NCI-H2081 (cell line): ENCODE measurements at regions not wholly inside any gene's neighbourhood (a gene's known extent, or its start where the extent isn't known, plus 50 kb on each side); places are given as distances from the start of the nearest gene placed in this dataset.

ENCODE experiments used
- DNase-seq, 2 experiments: peaks; one replicate each; lab custom pipeline; 2025; lab: John Stamatoyannopoulos, UW

- peak in 1 of 2 experiments; percentile 16 for DNase-seq
Measured at GRCh38 chr9:115254287-115255180, 136.6 kb upstream of the TNC start.

GRCh38 chr9:115261656-115262081 is 143.7 kb upstream of the TNC start:
- peak in 1 of 2 experiments; percentile 37 for DNase-seq

GRCh38 chr9:115262477-115262876 is 144.5 kb upstream of the TNC start:
- peak; percentile 98 to 100 for DNase-seq

GRCh38 chr9:115262952-115263351 is 145.0 kb upstream of the TNC start:
- DNase-seq: peak; percentile 62 to 90

GRCh38 chr9:115263371-115264075 is 145.6 kb upstream of the TNC start:
- DNase-seq: no peak

- DNase-seq: no peak
Measured at GRCh38 chr9:115264313-115264712, 146.4 kb upstream of the TNC start.

GRCh38 chr9:115267790-115268189 is 149.8 kb upstream of the TNC start:
- no peak for DNase-seq

- no peak for DNase-seq
Measured at GRCh38 chr9:115275753-115276152, 157.8 kb upstream of the TNC start.

GRCh38 chr9:115276621-115277020 is 158.7 kb upstream of the TNC start:
- DNase-seq: no peak

GRCh38 chr9:115277301-115277700 is 159.3 kb upstream of the TNC start:
- no peak for DNase-seq

- DNase-seq: no peak
Measured at GRCh38 chr9:115278326-115279035, 160.5 kb upstream of the TNC start.

- DNase-seq: no peak
Measured at GRCh38 chr9:115283395-115283794, 165.4 kb upstream of the TNC start.

GRCh38 chr9:115285836-115286235 is 167.9 kb upstream of the TNC start:
- no peak for DNase-seq

GRCh38 chr9:115286411-115286810 is 168.5 kb upstream of the TNC start:
- no peak for DNase-seq

- no peak for DNase-seq
Measured at GRCh38 chr9:115289757-115290208, 171.8 kb upstream of the TNC start.

GRCh38 chr9:115291841-115292240 is 173.9 kb upstream of the TNC start:
- no peak for DNase-seq

GRCh38 chr9:115292584-115293279 is 174.8 kb upstream of the TNC start:
- no peak for DNase-seq

- no peak for DNase-seq
Measured at GRCh38 chr9:115295734-115296133, 177.8 kb upstream of the TNC start.

- no peak for DNase-seq
Measured at GRCh38 chr9:115296831-115297565, 179.0 kb upstream of the TNC start.

GRCh38 chr9:115300116-115300515 is 182.2 kb upstream of the TNC start:
- no peak for DNase-seq

- DNase-seq: no peak
Measured at GRCh38 chr9:115300874-115301273, 182.9 kb upstream of the TNC start.
